Lung (tissue), 11 donors: ENCODE measurements at regions not wholly inside any gene's neighbourhood (a gene's known extent, or its start where the extent isn't known, plus 50 kb on each side); places are given as distances from the start of the nearest gene placed in this dataset.
"Not testable (repeated sequence)": the region's sequence is repeated elsewhere in the genome, so short reads cannot be mapped to it uniquely, and the experiment has no call there.

Experiments
- ATAC-seq: fragments of 200-7000 bp; cut with Tn5 transposase; one replicate; pipeline ENCODE4 v1.9.1; 2020; ENCODE audit warnings: moderate number of reproducible peaks; ENCODE audit not compliant: insufficient read depth, low FRiP score
- DNase-seq, 3 donors: peaks; one replicate each; pipeline ENCODE4 v3.0.0-alpha.2; 2013 to 2017
- H3K27ac ChIP-seq, 2 donors: one replicate each; pipeline ENCODE4 v1.5.1; 2013; ENCODE audit warnings: mild to moderate bottlenecking in 2 of 2, moderate library complexity in 2 of 2, control low read depth in 1 of 2, inconsistent platforms in 1 of 2, low read depth in 1 of 2, low read length in 1 of 2
- H3K27me3 ChIP-seq, 3 donors: one replicate each; pipeline ENCODE4 v1.5.1; 2013; ENCODE audit warnings: low read length in 2 of 3; ENCODE audit not compliant: control insufficient read depth in 3 of 3, insufficient read depth in 3 of 3
- H3K36me3 ChIP-seq, 4 donors: one replicate each; pipeline ENCODE4 v1.5.1; 2013; ENCODE audit warnings: low read length in 4 of 4, mild to moderate bottlenecking in 1 of 4, moderate library complexity in 1 of 4; ENCODE audit not compliant: control insufficient read depth in 4 of 4, insufficient read depth in 4 of 4
- H3K4me1 ChIP-seq, 5 donors: one replicate each; pipeline ENCODE4 v1.5.1; 2013; ENCODE audit warnings: low read length in 5 of 5, mild to moderate bottlenecking in 2 of 5, moderate library complexity in 1 of 5; ENCODE audit not compliant: control insufficient read depth in 5 of 5, insufficient read depth in 5 of 5
- H3K4me3 ChIP-seq: one replicate; pipeline ENCODE4 v1.5.1; 2013; ENCODE audit warnings: mild to moderate bottlenecking, control low read depth, moderate library complexity
- H3K9ac ChIP-seq, 2 donors: one replicate each; pipeline ENCODE4 v1.5.1; 2013; ENCODE audit warnings: low read length in 2 of 2, control low read depth in 1 of 2; ENCODE audit not compliant: insufficient read depth in 1 of 2
- H3K9me3 ChIP-seq, 4 donors: one replicate each; pipeline ENCODE4 v1.5.1; 2013; ENCODE audit warnings: low read length in 3 of 4, mild to moderate bottlenecking in 1 of 4, moderate library complexity in 1 of 4; ENCODE audit not compliant: control insufficient read depth in 4 of 4, insufficient read depth in 3 of 4
- WGBS, 2 donors: extraction: QIAGEN DNeasy Blood & Tissue Kit; methylation state at CpG; one replicate each; pipeline ENCODE4 v1.1.7; 2013; 5-methylcytosine and 5-hydroxymethylcytosine counted together
- TF ChIP-seq, protein P1 (sequence below): IDR thresholded peaks from 2 replicates; pipeline ENCODE4 v1.5.1; 2012; ENCODE audit warnings: mild to moderate bottlenecking; ENCODE audit errors: control extremely low read depth, extremely low read depth
- donor health status: control.
- donor health status: control.
- donor health status: Bipolar disorder and iron deficiency.
- donor health status: healthy.
- donor health status: DM: yes; HTN: yes; CAD: no.

DNA sequence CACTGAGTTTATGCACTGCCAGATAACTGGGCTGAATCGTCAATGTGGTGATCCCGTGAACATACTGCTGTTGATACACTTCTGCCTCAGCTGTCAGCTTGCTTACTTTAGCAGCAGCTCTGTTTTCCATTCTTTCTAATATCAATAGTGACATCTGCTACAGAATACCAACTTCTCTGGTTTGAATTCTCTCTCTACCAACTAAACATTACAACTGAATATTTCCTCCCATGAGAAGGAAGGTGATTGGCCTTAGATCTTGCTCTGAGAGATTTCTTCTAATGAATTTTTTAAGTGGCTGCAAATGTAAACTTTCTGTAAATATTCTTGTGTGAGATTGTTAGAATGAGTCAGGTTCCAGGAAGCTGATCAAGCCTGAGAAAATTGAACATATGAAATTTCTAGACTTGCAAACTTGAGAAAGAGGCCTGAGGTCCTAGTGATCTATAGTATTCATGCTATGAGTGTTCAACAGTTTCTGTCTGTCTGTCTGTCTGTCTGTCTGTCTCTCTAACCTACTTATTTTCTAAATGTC, 205.5 kb upstream of the CDKN2B start:
- 58 to 73% methylated on average over 2 of the region's 2 CpGs for WGBS, 2 donors
- Histone ChIP-seq H3K9me3 (no peaks in the 10 kb centered on the region), H3K9ac (no peak overlapping the region), H3K4me3 (no peak overlapping the region), H3K4me1 (no peaks in the 10 kb centered on the region), H3K27ac (no peak overlapping the region), H3K36me3 (no peaks in the 10 kb centered on the region), H3K27me3 (no peaks in the 10 kb centered on the region)
- DNase-seq (no peak), ATAC-seq (no peak)
- TF ChIP-seq, protein P1, sequence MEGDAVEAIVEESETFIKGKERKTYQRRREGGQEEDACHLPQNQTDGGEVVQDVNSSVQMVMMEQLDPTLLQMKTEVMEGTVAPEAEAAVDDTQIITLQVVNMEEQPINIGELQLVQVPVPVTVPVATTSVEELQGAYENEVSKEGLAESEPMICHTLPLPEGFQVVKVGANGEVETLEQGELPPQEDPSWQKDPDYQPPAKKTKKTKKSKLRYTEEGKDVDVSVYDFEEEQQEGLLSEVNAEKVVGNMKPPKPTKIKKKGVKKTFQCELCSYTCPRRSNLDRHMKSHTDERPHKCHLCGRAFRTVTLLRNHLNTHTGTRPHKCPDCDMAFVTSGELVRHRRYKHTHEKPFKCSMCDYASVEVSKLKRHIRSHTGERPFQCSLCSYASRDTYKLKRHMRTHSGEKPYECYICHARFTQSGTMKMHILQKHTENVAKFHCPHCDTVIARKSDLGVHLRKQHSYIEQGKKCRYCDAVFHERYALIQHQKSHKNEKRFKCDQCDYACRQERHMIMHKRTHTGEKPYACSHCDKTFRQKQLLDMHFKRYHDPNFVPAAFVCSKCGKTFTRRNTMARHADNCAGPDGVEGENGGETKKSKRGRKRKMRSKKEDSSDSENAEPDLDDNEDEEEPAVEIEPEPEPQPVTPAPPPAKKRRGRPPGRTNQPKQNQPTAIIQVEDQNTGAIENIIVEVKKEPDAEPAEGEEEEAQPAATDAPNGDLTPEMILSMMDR, result no peak

DNA sequence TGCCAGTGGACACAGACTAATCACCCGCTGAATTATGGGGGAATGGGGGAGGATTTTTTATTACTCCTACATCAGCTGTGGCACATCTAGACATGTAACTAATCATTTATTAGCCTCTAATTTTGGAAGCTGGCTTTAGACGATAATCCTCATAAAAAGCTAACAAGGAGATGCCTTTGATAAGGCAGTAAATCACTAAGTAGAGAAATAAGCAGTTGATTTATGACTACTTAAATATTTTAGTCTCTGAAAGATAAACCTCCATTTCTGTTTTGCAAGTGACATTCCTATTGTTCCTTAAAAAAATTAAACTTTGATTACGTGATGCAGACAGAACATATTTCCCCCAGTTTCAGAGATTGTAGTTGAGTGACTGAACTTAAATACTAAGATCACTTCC, 206.4 kb upstream of the CDKN2B start:
- TF ChIP-seq, protein P1, result no peak
- DNase-seq (no peak), ATAC-seq (no peak)
- H3K27me3 ChIP-seq, result no peaks in the 10 kb centered on the region
- no peak overlapping the region for H3K4me3 ChIP-seq
- no peaks in the 10 kb centered on the region for H3K9me3 ChIP-seq
- WGBS, 2 donors, result 75 to 76% methylated on average over 3 of the region's 3 CpGs
- no peaks in the 10 kb centered on the region for H3K4me1 ChIP-seq
- no peak overlapping the region for H3K9ac ChIP-seq
- no peaks in the 10 kb centered on the region for H3K36me3 ChIP-seq
- no peak overlapping the region for H3K27ac ChIP-seq

DNA sequence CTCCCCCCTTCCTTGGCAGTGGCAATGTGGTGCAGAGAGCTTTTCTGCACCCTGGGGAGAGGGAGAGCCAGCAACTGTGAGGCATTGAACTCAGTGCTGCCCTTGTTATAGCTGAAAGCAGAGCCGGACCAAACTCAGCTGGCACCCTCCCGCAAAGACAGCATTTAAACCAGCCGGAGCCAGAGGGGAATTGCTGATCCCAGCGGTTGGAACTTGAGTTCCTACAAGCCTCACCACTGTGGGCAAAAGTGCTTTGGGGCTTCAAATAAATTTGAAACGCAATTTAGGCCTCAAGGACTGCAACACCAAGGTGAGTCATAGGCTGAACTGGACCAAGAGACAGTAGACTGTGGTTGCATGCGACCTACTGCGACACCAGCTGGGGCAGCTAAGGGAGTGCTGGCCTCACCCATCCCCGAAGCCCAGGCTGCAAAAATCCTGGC, 207.6 kb upstream of the CDKN2B start:
- Histone ChIP-seq H3K9me3 (no peaks in the 10 kb centered on the region), H3K4me1 (no peaks in the 10 kb centered on the region), H3K9ac (no peak overlapping the region), H3K27me3 (no peaks in the 10 kb centered on the region), H3K36me3 (no peaks in the 10 kb centered on the region), H3K27ac (no peak overlapping the region), H3K4me3 (no peak overlapping the region)
- DNase-seq (no peak), ATAC-seq (no peak)
- TF ChIP-seq, protein P1, result no peak
- 81 to 88% methylated on average over 8 of the region's 8 CpGs for WGBS, 2 donors

DNA sequence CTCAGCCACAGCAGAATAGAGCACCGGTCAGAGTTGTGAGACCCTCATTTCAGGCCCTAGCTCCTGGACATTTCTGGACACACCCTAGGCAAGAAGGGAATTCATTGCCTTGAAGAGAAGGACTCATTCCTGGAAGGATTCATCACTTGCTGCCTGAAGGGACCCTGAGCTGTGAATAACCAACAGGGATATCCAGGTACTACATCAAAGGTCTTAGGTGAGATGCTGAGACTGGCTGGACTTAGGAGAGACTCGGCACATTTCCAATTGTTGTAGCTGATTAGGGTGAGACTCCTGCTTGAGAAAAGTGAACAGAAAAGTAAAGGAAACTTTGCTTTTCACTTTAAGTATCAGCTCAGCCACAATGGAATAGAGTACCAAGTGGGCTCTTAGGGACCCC, 208.1 kb upstream of the CDKN2B start:
- no peaks in the 10 kb centered on the region for H3K4me1 ChIP-seq
- no peak overlapping the region for H3K9ac ChIP-seq
- no peak for DNase-seq
- H3K27me3 ChIP-seq, result no peaks in the 10 kb centered on the region
- H3K27ac ChIP-seq, result no peak overlapping the region
- H3K4me3 ChIP-seq, result no peak overlapping the region
- no peaks in the 10 kb centered on the region for H3K36me3 ChIP-seq
- TF ChIP-seq, protein P1, result no peak
- no peaks in the 10 kb centered on the region for H3K9me3 ChIP-seq
- WGBS, 2 donors, result 94 to 96% methylated on average over 2 of the region's 2 CpGs
- ATAC-seq, result no peak

DNA sequence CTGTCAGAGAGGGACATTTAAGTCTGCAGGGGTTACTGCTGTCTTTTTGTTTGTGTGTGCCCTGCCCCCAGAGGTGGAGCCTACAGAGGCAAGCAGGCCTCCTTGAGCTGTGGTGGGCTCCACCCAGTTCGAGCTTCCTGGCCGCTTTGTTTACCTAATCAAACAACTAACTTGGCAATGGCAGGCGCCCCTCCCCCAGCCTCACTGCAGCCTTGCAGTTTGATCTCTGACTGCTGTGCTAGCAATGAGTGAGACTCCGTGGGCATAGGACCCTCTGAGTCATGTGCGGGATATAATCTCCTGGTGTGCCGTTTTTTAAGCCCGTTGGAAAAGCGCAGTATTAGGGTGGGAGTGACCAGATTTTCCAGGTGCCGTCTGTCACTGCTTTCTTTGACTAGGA, 216.8 kb upstream of the CDKN2B start:
- H3K4me1 ChIP-seq, H3K9me3 ChIP-seq, H3K9ac ChIP-seq, ATAC-seq, H3K4me3 ChIP-seq, H3K36me3 ChIP-seq, H3K27me3 ChIP-seq, H3K27ac ChIP-seq, DNase-seq: not testable (repeated sequence)
- WGBS, 2 donors, result 86 to 91% methylated on average over 9 of the region's 9 CpGs
